ENCODE measurements at regions not wholly inside any gene's neighbourhood (a gene's known extent, or its start where the extent isn't known, plus 50 kb on each side); places are given as distances from the start of the nearest gene placed in this dataset.

- no peaks in the 10 kb centered on the region for H3K4me1 ChIP-seq
- H3K27ac ChIP-seq = no peak overlapping the region
- TF ChIP-seq POLR2AphosphoS5 (IDR thresholded peaks at IDR 0.05) (no peak), CTCF (IDR thresholded peaks at IDR 0.05 in 8 of 11, conservative IDR thresholded peaks at IDR 0.05 in 3 of 11) (no peak)
- WGBS, 5 donors = 66 to 83% (median 79%) methylated on average over 5 of the region's 5 CpGs
- intact Hi-C loops (cut with DNase I; ENCODE audit: low total_unique reads) = no loop called here
- no peaks in the 10 kb centered on the region for H3K9me3 ChIP-seq
- no peaks in the 10 kb centered on the region for H3K36me3 ChIP-seq
- DNase-seq = no peak
- H3K4me3 ChIP-seq = no peak overlapping the region
- H3K27me3 ChIP-seq (replicated peaks in 1 of 7) = no peaks in the 10 kb centered on the region
Measured at GRCh38 chr21:26653430-26653829, 80.3 kb upstream of the CYYR1 start.

GRCh38 chr21:26652854-26653253, 79.8 kb upstream of the CYYR1 start:
- no peaks in the 10 kb centered on the region for H3K4me1 ChIP-seq
- WGBS, 5 donors = 41 to 81% (median 57%) methylated on average over 1 of the region's 1 CpG
- no peaks in the 10 kb centered on the region for H3K9me3 ChIP-seq
- intact Hi-C loops (cut with DNase I; ENCODE audit: low total_unique reads) = no loop called here
- H3K36me3 ChIP-seq = no peaks in the 10 kb centered on the region
- no peaks in the 10 kb centered on the region for H3K27me3 ChIP-seq (replicated peaks in 1 of 7)
- H3K27ac ChIP-seq = no peak overlapping the region
- DNase-seq = no peak
- no peak overlapping the region for H3K4me3 ChIP-seq
- TF ChIP-seq POLR2A (IDR thresholded peaks at IDR 0.05) (no peak), POLR2AphosphoS5 (IDR thresholded peaks at IDR 0.05) (no peak), CTCF (IDR thresholded peaks at IDR 0.05 in 8 of 11, conservative IDR thresholded peaks at IDR 0.05 in 3 of 11) (no peak)

GRCh38 chr21:26641062-26641461, 68.0 kb upstream of the CYYR1 start:
- Histone ChIP-seq H3K27ac (no peak overlapping the region), H3K4me1 (no peaks in the 10 kb centered on the region), H3K9me3 (peaks cover 0 to 9% (median 0%) of the 10 kb centered on the region in 8 donors), H3K36me3 (no peaks in the 10 kb centered on the region), H3K4me3 (no peak overlapping the region), H3K27me3 (replicated peaks in 1 of 7) (no peaks in the 10 kb centered on the region)
- 58 to 83% (median 67%) methylated on average over 1 of the region's 1 CpG for WGBS, 5 donors
- DNase-seq = no peak
- TF ChIP-seq CTCF (IDR thresholded peaks at IDR 0.05 in 8 of 11, conservative IDR thresholded peaks at IDR 0.05 in 3 of 11) (no peak), POLR2A (IDR thresholded peaks at IDR 0.05) (no peak), POLR2AphosphoS5 (IDR thresholded peaks at IDR 0.05) (no peak)
- intact Hi-C loops (cut with DNase I; ENCODE audit: low total_unique reads) = no loop called here

- TF ChIP-seq POLR2AphosphoS5 (IDR thresholded peaks at IDR 0.05) (no peak), CTCF (IDR thresholded peaks at IDR 0.05 in 8 of 11, conservative IDR thresholded peaks at IDR 0.05 in 3 of 11) (no peak), POLR2A (IDR thresholded peaks at IDR 0.05) (no peak)
- no peak overlapping the region for H3K4me3 ChIP-seq
- H3K4me1 ChIP-seq = no peaks in the 10 kb centered on the region
- peaks cover 0 to 19% (median 13%) of the 10 kb centered on the region in 8 donors for H3K9me3 ChIP-seq
- intact Hi-C loops (cut with DNase I; ENCODE audit: low total_unique reads) = no loop called here
- no peaks in the 10 kb centered on the region for H3K27me3 ChIP-seq (replicated peaks in 1 of 7)
- WGBS, 5 donors = 62 to 90% (median 80%) methylated on average over 4 of the region's 4 CpGs
- H3K27ac ChIP-seq = no peak overlapping the region
- DNase-seq = no peak
- no peaks in the 10 kb centered on the region for H3K36me3 ChIP-seq
Measured at GRCh38 chr21:26637201-26637745, 64.2 kb upstream of the CYYR1 start.

All from spleen (tissue), 11 donors.